Osteocyte (in vitro differentiated cells): ENCODE measurements at regions not wholly inside any gene's neighbourhood (a gene's known extent, or its start where the extent isn't known, plus 50 kb on each side); places are given as distances from the start of the nearest gene placed in this dataset.

Experiments used
- DNase-seq: peaks from one replicate; pipeline ENCODE4 v3.0.0; 2021; ENCODE audit warnings: mixed read lengths; ENCODE audit not compliant: unreplicated experiment; ENCODE audit errors: extremely low spot score
- H3K27ac Mint-ChIP-seq: one replicate; pipeline ENCODE4 v1.8.0; 2021; ENCODE audit warnings: mild to moderate bottlenecking, mixed read lengths; ENCODE audit not compliant: unreplicated experiment
- H3K27me3 Mint-ChIP-seq: one replicate; pipeline ENCODE4 v1.8.0; 2021; ENCODE audit warnings: mixed read lengths; ENCODE audit not compliant: unreplicated experiment
- H3K36me3 Mint-ChIP-seq: one replicate; pipeline ENCODE4 v1.8.0; 2021; ENCODE audit warnings: mixed read lengths; ENCODE audit not compliant: unreplicated experiment
- H3K4me1 Mint-ChIP-seq: one replicate; pipeline ENCODE4 v1.8.0; 2021; ENCODE audit warnings: mixed read lengths; ENCODE audit not compliant: unreplicated experiment
- H3K4me3 Mint-ChIP-seq: one replicate; pipeline ENCODE4 v1.8.0; 2021; ENCODE audit warnings: mild to moderate bottlenecking, moderate library complexity, mixed read lengths; ENCODE audit not compliant: unreplicated experiment
- H3K9me3 Mint-ChIP-seq: one replicate; pipeline ENCODE4 v1.8.0; 2021; ENCODE audit warnings: mixed read lengths; ENCODE audit not compliant: unreplicated experiment
- TF ChIP-seq, protein P1 (sequence below): fragments of 200-600 bp; sonication (generic); IDR thresholded peaks from 2 replicates; pipeline ENCODE4 v1.5.0; 2021; ENCODE audit warnings: antibody characterized with exemption, mild to moderate bottlenecking, moderate library complexity

DNA sequence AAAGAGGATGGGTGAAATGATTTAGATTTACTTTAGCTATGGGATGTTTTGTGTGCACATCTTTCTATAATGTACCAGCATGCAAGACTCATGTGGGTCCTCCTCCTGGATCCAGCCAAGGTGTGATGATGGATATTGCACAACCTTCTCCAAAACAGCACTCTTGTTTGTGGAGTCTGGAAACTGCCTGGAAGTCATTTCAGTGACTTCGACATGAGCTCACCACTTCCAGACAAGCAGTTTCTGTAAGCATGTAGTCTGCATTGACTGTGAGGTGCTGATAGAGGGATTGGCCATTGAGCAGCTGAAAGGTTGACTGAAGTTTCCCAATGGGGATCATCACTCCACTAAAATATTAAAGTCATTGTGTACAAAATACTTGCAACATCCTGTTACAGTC is 154.0 kb downstream of the TRIB2 start:
- H3K4me1 Mint-ChIP-seq: peaks cover 16% of the 10 kb centered on the region
- no peak overlapping the region for H3K4me3 Mint-ChIP-seq
- TF ChIP-seq, protein P1, sequence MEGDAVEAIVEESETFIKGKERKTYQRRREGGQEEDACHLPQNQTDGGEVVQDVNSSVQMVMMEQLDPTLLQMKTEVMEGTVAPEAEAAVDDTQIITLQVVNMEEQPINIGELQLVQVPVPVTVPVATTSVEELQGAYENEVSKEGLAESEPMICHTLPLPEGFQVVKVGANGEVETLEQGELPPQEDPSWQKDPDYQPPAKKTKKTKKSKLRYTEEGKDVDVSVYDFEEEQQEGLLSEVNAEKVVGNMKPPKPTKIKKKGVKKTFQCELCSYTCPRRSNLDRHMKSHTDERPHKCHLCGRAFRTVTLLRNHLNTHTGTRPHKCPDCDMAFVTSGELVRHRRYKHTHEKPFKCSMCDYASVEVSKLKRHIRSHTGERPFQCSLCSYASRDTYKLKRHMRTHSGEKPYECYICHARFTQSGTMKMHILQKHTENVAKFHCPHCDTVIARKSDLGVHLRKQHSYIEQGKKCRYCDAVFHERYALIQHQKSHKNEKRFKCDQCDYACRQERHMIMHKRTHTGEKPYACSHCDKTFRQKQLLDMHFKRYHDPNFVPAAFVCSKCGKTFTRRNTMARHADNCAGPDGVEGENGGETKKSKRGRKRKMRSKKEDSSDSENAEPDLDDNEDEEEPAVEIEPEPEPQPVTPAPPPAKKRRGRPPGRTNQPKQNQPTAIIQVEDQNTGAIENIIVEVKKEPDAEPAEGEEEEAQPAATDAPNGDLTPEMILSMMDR: no peak
- peaks cover 2% of the 10 kb centered on the region for H3K36me3 Mint-ChIP-seq
- peaks cover 2% of the 10 kb centered on the region for H3K9me3 Mint-ChIP-seq
- DNase-seq: no peak
- no peak overlapping the region for H3K27ac Mint-ChIP-seq
- H3K27me3 Mint-ChIP-seq: no peaks in the 10 kb centered on the region

DNA sequence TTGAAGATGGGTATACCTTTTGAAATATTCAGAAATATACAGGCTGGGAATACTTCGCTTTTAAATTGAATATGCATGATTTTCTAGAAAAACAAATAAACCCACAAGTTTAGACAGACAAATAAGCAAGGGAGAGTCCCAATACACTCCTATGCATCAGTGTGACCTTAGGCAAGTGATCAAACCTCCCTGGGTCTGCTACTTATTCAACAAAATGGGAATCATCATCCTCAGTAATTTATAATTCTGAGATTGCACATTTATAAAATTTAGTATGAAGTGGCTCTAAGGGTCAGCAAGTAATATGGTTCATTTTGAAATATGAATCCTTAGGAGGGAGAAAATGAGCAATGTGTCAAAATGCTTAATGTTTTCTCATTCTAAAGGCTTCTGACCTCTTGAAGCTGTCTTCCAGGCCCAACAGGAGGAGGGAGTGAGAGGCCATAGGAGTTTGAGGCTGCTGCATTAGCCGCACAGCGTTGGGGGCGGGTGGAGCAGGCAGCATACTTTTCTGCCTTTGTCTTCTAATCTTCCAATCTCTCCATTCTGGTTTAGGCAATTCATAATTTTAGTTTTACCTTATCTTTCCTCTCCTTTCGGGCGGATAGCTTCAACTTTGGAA is 155.1 kb downstream of the TRIB2 start:
- Mint-ChIP-seq H3K9me3 (no peaks in the 10 kb centered on the region), H3K36me3 (no peaks in the 10 kb centered on the region), H3K4me1 (peaks cover 16% of the 10 kb centered on the region), H3K4me3 (no peak overlapping the region), H3K27ac (no peak overlapping the region), H3K27me3 (no peaks in the 10 kb centered on the region)
- TF ChIP-seq, protein P1: no peak
- no peak for DNase-seq

DNA sequence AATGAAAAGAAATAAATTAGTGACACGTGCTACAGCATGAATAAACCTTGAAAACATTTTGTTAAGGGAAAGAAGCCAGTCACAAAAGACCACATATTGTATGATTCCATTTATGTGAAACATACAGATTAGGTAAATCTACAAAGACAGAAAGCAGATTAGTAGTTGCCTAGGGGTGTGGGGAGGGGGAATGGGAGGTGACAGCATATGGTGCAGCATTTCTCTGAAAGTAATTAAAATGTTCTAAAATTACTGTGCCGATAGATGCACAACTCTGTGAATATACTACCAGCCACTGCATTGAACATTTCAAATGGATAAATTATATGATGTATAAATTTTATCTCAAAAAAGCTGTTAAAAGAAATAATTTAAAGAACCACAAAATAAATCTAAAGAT is 161.0 kb downstream of the TRIB2 start:
- Mint-ChIP-seq H3K4me3 (no peak overlapping the region), H3K27ac (no peak overlapping the region), H3K27me3 (no peaks in the 10 kb centered on the region), H3K36me3 (no peaks in the 10 kb centered on the region), H3K9me3 (no peaks in the 10 kb centered on the region), H3K4me1 (no peaks in the 10 kb centered on the region)
- no peak for DNase-seq
- TF ChIP-seq, protein P1: no peak

DNA sequence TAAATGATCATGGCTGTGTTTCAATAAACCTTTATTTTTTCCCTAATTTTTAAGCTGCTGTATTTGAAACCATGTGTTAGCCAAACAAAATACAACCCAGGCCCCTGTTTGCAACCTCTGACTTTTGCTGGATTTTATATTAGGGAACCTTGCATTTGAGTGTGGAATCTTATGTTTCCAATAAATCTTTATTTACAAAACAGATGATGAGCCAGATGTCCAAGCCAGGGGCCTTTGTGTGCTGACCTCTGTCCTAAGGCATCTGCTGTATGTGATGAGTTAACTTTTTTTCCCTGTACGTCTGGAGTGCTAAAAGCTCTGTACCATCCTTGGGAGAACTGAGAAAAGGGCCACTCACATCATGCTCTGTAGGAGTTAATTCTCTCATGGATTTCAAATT is 162.9 kb downstream of the TRIB2 start:
- no peak overlapping the region for H3K4me3 Mint-ChIP-seq

DNA sequence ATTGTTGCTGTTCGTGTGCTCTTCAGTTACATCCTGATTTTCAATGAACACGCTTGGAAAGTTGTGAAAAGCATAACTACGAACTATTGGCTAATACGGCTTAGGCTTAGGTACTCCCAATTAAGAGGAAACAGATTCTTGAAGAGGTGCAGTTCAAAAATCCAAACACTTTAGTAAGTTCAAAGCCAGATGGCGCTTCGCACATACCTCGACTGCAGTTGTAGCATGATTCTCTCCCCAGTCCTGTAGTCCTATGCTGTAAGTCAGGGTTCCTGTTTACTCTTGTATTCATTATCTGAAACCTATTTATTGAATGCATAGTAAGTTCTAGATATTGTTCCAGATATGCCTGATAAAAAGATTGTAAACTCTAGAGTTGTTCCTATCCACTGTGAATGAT is 165.2 kb downstream of the TRIB2 start:
- TF ChIP-seq, protein P1: no peak
- H3K27ac Mint-ChIP-seq: no peak overlapping the region

More for the DNA sequence above, 162.9 kb downstream of the TRIB2 start:
- H3K36me3 Mint-ChIP-seq: no peaks in the 10 kb centered on the region
- no peaks in the 10 kb centered on the region for H3K27me3 Mint-ChIP-seq
- DNase-seq: no peak
- H3K4me1 Mint-ChIP-seq: peaks cover 11% of the 10 kb centered on the region
- no peak overlapping the region for H3K27ac Mint-ChIP-seq
- no peaks in the 10 kb centered on the region for H3K9me3 Mint-ChIP-seq
- TF ChIP-seq, protein P1: no peak

More for the DNA sequence above, 165.2 kb downstream of the TRIB2 start:
- H3K4me1 Mint-ChIP-seq: peaks cover 19% of the 10 kb centered on the region
- no peak for DNase-seq
- no peaks in the 10 kb centered on the region for H3K27me3 Mint-ChIP-seq
- H3K9me3 Mint-ChIP-seq: no peaks in the 10 kb centered on the region
- no peaks in the 10 kb centered on the region for H3K36me3 Mint-ChIP-seq
- no peak overlapping the region for H3K4me3 Mint-ChIP-seq
